Hematopoietic multipotent progenitor cell (in vitro differentiated cells): ENCODE measurements at regions not wholly inside any gene's neighbourhood (a gene's known extent, or its start where the extent isn't known, plus 50 kb on each side); places are given as distances from the start of the nearest gene placed in this dataset.
"Not testable (repeated sequence)": the region's sequence is repeated elsewhere in the genome, so short reads cannot be mapped to it uniquely, and the experiment has no call there.

Experiments used
- DNase-seq, 3 donors: peaks; one replicate each; pipeline ENCODE4 v3.0.0-alpha.2; 2011 to 2015; ENCODE audit warnings: low read depth in 2 of 3, low spot score in 2 of 3

DNA sequence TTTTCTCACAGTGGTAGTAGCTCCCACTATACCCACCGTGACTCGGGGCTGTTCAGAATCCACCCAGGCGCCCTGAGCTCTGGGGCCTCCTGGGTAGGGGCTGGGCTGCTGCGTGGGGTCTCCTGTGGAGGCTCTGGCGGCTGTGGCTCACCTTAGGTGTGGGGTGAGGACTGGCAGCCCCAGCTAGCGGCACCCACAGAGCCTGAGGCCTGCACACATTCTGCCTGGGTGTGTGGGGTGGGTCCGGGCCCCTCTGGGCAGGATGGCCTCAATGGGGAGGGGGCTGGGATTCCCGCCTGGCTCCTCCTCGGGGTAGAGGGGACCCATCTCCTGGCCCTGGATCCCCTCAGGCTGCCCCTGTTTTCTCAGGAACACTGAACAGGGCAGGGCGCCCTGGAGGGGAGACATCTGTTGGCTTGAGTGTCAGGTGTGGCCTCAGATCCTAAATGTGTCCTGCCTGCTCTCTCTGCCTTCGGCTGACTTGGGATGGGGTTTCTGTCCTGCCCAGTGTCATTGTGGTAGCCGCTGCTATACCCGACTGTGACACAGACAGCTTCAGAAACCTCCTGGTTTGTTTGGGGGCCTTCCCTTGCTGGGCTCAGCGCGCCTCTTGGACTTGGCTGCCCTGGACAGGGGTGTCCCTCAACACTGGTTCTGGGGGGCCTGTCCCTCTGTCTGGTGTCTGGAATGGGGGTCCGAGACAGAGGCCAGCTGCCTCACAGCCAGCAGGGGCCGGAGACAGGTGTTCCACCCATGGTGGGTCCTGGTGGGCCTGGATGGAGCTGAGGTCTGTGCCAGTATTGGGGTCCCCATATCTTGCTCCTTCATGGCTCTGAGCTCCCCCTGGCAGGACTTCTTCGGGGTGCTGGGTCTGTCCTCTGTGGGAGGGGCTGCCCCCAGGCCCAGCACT is 354.9 kb downstream of the TMEM121 start:
- no peak for DNase-seq

- DNase-seq: not testable (repeated sequence)
Measured at GRCh38 chr14:105882011-105882410, 355.6 kb downstream of the TMEM121 start.

GRCh38 chr14:105882626-105883025 is 356.2 kb downstream of the TMEM121 start:
- DNase-seq: no peak

DNA sequence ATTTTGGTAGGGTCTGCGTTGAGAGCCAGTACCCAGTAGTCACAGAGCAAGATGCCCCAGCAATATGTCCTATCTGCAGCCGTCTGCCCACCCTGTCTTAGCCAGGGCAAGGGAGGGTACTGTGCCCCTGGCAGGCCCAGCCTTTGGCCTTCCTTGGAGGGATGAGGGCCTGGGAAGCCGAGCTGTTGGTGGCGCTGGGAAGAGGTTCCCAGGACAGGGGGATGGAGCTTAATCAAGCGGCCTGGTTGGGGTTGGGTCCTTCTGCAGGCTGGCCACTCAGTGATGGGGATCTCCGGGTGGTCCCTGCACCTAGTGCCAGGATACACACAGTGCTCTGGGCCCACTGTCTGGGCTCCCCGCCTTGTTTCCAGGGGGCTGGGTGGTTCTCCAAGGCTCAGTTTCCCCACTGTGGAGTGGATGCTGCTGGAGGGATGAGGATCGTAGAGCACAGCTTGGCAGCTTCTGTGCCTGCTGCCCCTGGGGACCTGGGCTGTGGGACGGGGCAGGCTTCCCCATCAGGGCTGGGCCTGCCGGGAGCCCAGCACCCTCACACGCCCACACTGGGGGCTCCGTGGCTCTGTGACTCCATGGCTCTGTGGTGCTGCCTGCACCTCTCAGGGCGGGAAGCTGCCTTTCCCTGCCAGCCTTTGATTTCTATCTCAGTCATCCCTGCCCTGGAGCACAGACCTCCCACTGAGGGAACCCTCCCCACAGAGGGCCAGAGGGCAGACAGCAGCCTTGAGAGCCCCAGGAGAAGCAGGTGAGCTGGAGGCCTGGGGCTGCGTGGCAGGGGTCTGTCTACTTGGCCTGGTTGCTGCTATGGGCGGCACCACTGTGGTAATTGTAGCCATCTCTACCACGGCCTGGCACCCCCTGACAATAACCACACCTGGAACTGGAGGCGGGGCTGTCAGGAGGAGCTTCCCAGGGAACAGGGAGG is 357.0 kb downstream of the TMEM121 start:
- DNase-seq: no peak

DNA sequence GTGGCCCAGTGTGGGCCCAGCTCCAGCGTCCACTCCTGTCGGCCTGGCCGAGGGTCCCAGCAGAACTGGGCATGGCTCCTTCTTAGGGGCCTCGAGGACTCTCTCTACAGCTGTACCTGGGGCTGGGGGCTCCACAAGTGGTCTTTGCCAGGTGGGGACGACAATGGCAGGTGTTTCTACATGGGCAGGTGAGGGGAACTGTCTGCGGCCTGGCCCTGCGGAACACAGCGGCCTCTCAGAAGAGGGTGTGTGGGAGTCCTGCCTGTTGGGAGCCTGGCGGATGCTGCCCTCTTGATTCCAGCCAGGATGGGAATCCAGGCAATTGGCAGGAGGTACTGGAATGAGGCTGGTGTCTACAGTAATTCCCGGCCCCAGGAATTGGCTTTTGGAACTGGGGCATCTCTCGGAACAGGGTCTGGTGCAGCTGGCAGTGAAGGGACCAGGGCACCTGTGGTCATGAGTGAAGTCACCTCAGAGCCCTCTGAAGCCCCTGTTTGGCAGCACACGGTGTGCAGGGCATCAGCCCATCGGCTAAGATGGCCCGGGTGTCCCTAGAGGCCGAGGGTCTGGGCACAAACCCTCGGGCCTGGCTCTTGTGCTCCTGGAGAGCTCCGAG is 357.9 kb downstream of the TMEM121 start:
- DNase-seq: not testable (repeated sequence)

DNA sequence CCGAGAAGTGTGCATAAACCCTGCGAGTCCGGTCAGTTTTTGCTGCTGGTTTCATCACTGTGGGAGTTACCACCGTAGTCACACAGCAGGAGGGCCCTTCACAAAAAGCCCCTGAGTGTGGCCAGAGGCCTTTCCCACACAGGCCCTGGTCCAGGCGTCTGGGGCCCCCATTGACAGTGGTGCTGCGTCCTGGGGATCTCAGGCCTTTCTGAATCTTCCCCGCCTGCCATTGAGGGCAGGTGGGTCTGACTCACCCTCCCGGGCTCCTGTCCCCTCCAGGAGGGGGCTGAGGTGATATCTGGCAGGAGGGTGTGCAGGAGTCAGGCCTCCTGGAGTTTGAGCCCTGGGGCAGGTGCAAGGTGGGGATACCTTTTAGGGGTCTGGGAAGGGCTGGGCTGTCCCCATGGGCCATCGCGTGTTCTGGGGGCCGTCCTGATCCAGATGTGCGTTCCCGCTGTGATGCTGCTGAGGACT is 358.5 kb downstream of the TMEM121 start:
- no peak for DNase-seq

GRCh38 chr14:105885561-105886320 is 359.4 kb downstream of the TMEM121 start:
- DNase-seq: no peak

DNA sequence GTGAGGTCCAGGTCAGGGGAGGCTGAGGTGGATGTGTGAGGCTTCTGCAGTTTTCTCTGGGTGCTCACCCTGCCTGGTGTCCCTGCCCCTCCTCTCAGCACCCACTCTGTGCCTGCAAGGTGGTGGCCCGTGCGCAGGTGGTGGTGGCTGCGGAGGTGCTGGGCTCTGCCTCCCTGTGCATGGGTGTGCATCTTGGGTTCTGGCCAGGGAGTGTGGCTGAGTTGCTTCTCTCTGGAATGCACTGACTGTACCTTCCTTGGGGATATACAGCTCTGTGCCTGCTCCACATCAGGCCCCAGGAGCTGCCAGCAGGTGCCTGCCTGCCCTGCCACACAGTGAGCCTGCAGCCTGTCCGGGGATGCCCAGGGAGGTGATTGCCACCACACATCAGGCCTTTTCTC is 360.4 kb downstream of the TMEM121 start:
- DNase-seq: not testable (repeated sequence)

GRCh38 chr14:105887692-105888091 is 361.3 kb downstream of the TMEM121 start:
- DNase-seq: no peak

DNA sequence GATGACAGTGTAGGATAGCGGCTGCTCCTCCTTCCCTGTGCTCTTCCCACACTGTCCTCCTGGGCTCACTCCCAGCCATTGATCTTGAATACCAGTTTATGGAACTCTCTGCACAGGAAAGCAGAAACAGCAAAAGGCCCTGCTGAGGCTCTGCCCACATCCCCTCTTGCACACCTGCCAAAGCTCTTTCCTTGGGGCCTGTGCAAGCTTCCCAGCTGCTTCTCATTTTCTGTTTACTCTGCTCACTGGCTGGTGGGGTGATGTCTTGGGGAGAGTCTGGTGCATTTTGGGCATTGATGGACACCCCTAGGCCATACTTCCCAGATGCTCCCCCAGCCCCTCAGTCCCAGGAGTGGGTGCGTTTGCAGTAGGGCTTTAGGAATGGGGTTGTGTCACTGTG is 361.8 kb downstream of the TMEM121 start:
- no peak for DNase-seq

DNA sequence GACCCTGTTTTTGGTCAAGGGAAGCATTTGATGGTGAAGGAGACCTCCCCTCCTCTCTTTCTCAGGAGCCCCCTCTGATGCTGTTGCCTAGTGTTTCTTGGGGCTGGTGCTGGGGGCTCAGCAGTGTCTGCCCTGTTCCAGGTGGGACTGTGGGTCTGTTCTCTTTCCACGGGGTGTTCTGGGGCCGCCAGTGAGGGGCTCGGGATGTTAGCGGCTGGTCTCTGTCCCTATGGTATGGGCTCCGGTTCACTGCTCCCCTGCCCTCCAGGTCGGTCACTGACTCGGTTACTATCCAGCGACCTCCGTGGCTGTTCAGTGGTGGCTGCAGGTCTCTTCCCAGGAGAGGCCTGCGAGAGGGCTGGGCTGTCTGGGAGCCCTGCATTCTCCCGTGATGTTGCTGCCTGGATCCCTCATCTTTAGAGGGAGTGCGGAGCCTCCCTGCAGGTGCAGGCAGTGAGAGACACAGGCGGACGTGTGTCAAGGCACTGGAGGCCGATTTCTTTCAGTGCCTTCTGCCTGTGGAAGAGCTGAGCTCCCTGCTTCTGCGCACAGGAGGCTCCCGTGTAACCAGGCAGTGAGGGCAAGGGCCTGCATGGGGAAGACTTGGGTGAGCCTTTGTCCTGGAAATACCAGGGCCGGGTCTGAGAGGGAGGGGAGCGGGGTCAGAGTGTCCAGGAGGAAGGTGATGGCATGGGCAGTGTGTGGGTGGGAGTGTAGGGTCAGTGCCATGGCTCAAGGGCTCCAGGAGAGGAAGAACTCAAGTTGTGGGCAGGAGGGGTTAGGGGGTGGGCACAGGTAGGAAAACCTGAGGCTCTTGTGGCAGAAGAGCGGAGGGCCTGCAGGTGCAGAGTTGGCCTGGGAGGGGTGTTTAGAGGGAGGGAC is 362.6 kb downstream of the TMEM121 start:
- no peak for DNase-seq

DNA sequence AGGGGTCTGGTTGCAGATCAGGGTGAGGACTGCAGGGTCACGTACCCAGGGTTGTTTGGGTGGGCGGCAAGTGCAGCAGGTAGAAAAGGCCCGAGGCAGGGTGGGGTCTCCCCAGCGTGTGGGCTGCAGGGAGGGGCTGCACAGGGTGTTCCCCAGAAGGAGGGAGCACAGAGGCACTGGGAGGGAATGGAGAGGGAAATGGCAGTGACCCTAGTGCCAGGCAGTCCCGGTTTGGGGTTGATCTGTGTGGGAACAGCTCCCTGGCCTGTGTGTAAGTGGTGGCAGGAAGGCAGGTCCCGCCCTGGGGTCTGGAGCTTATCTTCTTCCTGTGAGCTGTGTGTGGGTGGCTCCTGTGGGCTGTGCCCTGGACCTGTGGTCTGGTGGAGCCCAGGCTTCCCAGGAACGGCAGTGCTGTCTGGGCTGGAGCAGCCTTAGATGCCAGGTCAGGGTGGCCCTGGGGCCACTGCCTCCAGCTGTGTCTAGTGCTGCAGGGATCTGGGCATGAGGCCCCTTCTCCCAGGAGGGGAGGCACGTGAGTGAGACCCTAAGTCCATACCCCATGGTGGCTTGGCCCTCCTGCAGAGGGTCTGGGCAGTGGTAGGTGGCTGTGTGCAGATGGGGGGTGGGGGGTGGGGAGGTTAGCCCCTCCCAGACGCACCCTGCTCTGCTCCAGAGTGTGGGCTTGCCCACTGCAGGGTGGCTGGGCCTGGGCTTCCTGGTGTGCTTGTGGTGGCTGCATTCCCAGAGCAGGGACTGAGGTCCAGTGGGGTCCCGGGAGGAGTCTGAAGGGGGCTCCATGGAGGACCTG is 363.5 kb downstream of the TMEM121 start:
- DNase-seq: peak in 2 of 3 donors; percentile 66 to 82

GRCh38 chr14:105890474-105891220 is 364.3 kb downstream of the TMEM121 start:
- DNase-seq: no peak

- DNase-seq: no peak
Measured at GRCh38 chr14:105891221-105891602, 364.8 kb downstream of the TMEM121 start.

GRCh38 chr14:105891631-105892452 is 365.5 kb downstream of the TMEM121 start:
- DNase-seq: no peak
